HG03460 (cell line): ENCODE measurements at regions not wholly inside any gene's neighbourhood (a gene's known extent, or its start where the extent isn't known, plus 50 kb on each side); places are given as distances from the start of the nearest gene placed in this dataset.

ENCODE experiments used
- ATAC-seq: cut with Tn5 transposase; IDR thresholded peaks from one replicate; pipeline ENCODE4 v1.9.1; 2021; ENCODE audit not compliant: unreplicated experiment

- ATAC-seq, result no peak
Observed at GRCh38 chr3:40593351-40593750, 68.6 kb downstream of the ZNF621 start.

GRCh38 chr3:40597441-40597840 is 72.7 kb downstream of the ZNF621 start:
- ATAC-seq, result no peak

GRCh38 chr3:40598338-40598737 is 73.6 kb downstream of the ZNF621 start:
- ATAC-seq, result no peak

GRCh38 chr3:40598962-40599361 is 74.2 kb downstream of the ZNF621 start:
- ATAC-seq, result no peak

GRCh38 chr3:40602778-40603385 is 78.1 kb downstream of the ZNF621 start:
- ATAC-seq, result no peak

- ATAC-seq, result no peak
Observed at GRCh38 chr3:40605960-40606359, 81.2 kb downstream of the ZNF621 start.

DNA sequence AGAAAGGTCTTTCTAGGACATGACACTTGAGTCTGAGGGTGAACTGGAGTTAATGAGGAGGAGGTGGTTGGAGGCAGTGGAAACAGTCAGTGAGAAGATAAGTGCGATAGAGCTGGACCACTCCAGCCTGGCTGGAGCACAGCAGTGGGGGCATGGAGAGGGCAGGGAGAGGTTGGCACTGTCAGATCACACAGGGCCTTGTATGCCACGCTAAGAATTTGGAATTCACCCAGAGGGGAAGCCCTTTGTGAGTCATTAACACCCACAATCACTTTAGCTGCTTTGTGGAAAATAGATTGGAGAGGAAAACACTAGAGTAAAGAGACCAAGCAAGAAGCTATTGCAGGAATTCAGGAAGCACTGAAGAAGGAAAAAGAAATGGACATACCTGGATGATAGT is 83.3 kb downstream of the ZNF621 start:
- ATAC-seq, result no peak

DNA sequence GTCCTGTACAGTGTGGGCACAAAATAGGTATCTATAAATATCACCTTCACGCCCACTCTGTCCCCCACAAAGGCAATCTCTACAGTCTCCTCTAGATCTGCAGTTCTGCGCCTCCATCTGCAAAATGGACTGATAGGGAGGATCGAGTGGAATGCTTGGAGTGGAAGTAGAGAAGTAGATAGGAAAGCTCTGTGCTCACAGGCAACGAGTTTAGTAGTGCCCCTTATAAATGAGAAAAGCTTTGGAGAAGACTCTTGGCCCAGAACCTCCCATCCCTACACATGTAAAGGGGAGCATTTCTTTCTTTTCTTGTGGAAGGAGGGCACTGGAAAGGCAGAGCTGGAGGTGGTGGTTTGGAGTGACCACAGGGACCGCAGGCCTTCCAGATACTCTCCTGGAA is 88.5 kb downstream of the ZNF621 start:
- no peak for ATAC-seq

DNA sequence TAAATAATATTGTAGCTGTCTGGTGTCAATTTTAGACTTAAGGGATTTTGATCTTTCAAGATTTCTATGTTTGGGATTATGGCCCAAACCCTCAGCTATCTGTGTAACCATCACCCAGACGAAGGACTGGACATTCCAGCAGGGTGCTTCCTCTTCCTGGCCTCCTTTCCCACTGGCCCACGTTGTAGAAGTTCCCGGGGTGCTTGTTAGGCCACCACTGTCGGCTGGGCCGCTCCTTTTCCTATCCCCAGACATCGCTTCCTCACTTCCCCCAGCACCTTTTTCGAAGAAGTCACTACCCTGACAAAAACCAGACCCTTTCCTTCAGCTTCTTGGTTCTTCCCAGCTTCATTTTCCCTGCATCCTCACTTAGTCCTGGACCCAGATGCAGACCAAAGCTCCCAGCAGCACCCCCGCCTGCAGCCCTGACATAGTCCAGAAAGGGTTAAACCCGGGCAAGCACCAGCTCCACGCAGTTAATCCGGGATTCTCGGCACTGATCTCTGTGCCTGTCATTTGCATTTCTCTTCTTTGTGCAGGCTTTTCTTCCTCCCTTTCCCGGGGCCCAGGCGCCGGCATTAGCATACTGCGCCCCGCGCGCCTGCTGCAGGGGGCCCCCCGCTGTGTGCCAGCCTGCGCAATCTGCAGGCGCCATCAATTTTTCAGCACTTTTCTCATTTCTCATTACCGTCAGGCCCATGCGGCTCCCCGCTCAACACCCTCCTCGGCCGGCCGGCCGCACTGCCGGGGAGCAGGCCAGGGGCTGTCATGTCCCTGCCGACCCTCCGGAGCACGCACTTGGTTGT is 90.6 kb downstream of the ZNF621 start:
- ATAC-seq, result no peak

DNA sequence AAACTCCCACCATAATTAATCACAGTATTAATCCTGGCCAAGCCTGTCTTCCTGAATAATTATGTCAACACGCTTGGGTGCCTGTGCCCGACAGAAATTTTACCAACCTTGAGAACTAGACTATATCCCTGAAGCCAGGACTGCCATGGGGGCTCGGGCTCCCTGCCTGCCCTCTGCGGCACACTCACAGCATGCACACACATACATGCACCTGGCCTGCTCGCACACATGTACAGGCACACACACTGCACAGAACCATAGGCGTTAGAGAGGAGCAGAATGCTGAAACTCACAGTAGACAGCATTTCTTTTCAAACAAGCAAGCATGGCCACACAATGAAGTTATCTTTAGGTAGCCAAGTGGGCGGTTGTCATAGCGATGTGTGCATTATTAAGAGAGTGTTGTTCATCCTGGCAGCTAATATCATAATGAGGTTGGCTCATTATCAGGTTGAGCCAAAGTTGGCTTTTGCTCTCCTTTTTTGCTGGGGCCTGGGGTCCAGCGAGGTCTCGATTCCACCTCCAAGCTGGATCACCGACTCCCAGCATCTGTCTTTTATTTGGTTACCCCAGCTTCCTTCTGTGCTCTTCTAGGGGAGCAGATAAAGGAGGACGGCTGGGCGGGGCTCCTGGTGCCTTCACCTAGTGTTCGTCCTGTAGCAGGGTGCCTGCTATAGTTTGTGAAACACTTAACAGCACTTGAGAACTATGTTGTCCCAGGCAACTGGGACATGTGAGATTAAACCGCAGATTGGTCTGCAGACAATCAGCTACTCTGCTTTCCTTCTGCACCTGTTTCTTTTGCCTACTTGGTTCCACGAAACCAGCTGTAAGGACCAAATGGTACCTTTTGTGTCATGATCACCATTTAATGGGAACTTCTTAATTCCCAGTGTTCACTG is 91.4 kb downstream of the ZNF621 start:
- no peak for ATAC-seq

DNA sequence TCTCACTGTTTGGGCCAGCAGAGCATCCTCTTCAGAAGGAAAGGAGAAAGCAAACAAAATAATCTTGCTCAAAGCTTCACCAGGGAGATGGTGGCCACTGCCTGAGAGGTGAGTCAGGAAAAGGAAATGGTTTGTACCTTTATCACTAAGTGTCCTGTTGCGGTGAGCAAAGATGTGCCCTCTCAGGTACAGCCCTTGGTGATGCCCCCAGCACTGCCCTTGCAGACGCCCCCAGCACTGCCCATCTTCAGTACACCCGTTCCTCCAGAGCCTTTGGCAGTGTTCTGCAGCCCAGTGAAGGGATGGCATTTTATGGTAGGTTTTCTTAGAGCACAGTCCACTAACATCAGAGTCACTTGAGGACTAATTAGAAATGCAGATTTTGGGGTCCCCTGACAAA is 92.3 kb downstream of the ZNF621 start:
- ATAC-seq, result no peak

GRCh38 chr3:40618158-40618557 is 93.4 kb downstream of the ZNF621 start:
- ATAC-seq, result no peak

DNA sequence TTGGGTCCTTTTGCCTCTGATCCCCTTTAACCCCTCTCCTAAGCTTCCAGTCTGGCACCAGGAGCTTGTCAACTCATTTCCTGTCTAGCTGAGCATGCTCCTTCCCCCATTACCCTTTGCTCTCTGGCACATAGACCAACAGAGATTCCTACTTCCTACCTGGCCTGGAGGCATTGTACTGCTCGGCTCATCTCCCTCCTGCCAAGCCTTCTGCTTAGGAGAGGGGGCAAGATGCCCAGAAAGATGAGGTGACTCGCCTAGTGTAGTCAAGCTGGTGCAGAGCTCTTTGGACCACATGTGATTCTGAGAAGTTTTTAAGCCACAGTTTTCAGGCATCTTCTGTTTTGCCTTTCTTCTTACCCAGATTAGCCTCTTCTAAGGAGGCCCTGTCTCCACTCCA is 95.4 kb downstream of the ZNF621 start:
- ATAC-seq, result no peak

GRCh38 chr3:40621252-40621651 is 96.5 kb downstream of the ZNF621 start:
- no peak for ATAC-seq

DNA sequence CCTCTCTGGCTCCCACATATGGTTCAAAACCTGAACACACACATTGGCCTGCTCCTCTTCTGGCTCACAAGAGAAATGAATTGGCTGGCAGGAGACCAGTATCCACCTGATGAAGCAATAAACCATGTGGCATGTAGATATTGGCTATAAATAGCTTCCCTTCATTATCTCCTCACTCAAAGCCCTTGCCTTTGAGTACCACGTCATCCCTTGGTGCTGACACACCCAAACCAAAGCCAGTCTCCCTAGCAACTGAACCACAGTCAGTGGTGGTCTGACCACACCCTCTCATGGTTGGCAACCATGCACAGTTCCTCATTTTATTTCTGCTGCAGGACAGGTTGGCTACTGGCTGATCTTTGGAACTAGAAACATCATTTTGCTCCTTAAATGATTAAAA is 98.8 kb downstream of the ZNF621 start:
- ATAC-seq, result peak; percentile 86

GRCh38 chr3:40624189-40624769 is 99.5 kb downstream of the ZNF621 start:
- ATAC-seq, result no peak

- ATAC-seq, result no peak
Observed at GRCh38 chr3:40627095-40627494, 102.3 kb downstream of the ZNF621 start.

- no peak for ATAC-seq
Observed at GRCh38 chr3:40628984-40629383, 104.2 kb downstream of the ZNF621 start.

DNA sequence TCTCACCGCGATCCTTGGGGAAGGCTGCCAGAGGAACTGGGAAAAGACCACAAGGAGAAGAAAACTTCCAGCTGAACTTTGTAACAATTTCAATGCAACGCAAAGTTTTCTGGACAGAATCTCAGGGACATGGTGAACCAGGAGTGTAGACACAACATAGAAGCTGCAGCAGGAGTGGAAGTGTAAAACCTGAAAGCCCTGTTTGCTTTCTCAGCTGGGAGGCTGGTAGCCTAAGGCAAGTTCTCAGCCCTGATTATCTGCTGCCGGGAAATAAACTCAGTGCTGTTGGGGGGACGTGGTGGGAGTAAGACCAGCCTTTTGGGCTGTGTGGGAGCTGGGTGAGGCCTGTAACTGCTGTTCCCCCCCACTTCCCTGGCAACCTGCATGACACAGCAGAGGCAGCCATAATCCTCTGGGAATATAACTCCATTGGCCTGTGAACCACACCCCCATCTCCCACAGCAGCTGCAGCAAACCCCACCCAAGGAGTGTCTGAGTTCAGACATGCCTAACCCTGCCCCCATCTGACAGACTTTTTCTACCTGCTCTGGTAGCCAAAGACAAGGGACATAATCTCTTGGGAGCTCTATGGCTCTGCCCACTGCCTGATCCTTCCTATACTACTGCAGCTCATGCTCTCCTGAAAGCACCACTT is 106.7 kb downstream of the ZNF621 start:
- no peak for ATAC-seq

GRCh38 chr3:40637906-40638305 is 113.1 kb downstream of the ZNF621 start:
- no peak for ATAC-seq

DNA sequence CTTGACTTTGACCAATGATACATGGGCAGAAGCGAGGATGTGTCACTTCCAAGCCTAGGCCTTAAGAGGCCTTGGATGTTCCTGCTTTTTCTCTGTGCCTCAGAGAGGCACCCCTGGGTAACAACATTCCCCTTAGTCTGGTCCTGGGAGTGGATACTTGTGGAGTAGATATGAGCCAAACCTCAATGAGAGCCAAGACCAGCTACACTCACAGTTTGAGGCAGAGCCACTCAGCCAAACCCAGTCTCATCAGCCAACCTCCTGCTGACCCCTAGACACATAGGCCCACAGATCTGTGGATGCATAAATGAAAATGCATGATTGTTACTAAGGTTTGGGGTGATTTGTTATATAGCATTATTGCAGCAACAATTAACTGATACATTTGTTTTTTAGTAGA is 114.2 kb downstream of the ZNF621 start:
- no peak for ATAC-seq
